HUES64 (cell line): ENCODE measurements at regions not wholly inside any gene's neighbourhood (a gene's known extent, or its start where the extent isn't known, plus 50 kb on each side); places are given as distances from the start of the nearest gene placed in this dataset.

Experiments
- H3K27ac ChIP-seq: 2 replicates; pipeline ENCODE4 v1.7.0; 2013; ENCODE audit warnings: low read depth, low read length, inconsistent platforms
- H3K27me3 ChIP-seq: 2 replicates; pipeline ENCODE4 v1.6.1; 2013; ENCODE audit warnings: mild to moderate bottlenecking, low read length; ENCODE audit not compliant: insufficient read depth
- H3K36me3 ChIP-seq: 2 replicates; pipeline ENCODE4 v1.6.1; 2013; ENCODE audit warnings: mild to moderate bottlenecking, low read length; ENCODE audit not compliant: insufficient read depth
- H3K4me1 ChIP-seq: 2 replicates; pipeline ENCODE4 v1.6.1; 2013; ENCODE audit warnings: mild to moderate bottlenecking, low read length, moderate library complexity; ENCODE audit not compliant: insufficient read depth
- H3K4me3 ChIP-seq: 2 replicates; pipeline ENCODE4 v1.5.1; 2013; ENCODE audit warnings: mild to moderate bottlenecking, low read length, moderate library complexity
- H3K9ac ChIP-seq: 2 replicates; pipeline ENCODE4 v1.6.1; 2013; ENCODE audit warnings: mild to moderate bottlenecking, low read depth, low read length
- H3K9me3 ChIP-seq: 2 replicates; pipeline ENCODE4 v1.6.1; 2013; ENCODE audit warnings: low read depth, low read length; ENCODE audit not compliant: insufficient read depth
- WGBS: fragments of 150-250, 120-280 bp; methylation state at CpG from one replicate; pipeline ENCODE4 v1.1.7; 2013; ENCODE audit warnings: missing lambda C conversion rate; 5-methylcytosine and 5-hydroxymethylcytosine counted together

- WGBS = 80% methylated on average over 1 of the region's 1 CpG
- H3K36me3 ChIP-seq = no peaks in the 10 kb centered on the region
- H3K9me3 ChIP-seq = no peaks in the 10 kb centered on the region
- H3K9ac ChIP-seq = no peak overlapping the region
- H3K27ac ChIP-seq = no peak overlapping the region
- no peak overlapping the region for H3K4me3 ChIP-seq
- H3K4me1 ChIP-seq = peaks cover 58% of the 10 kb centered on the region
- no peaks in the 10 kb centered on the region for H3K27me3 ChIP-seq
These were observed 216.9 kb upstream of the TMEM161B start for GRCh38 chr5:88485531-88485930.

GRCh38 chr5:88483964-88484672 is 215.5 kb upstream of the TMEM161B start:
- WGBS = 87% methylated on average over 10 of the region's 10 CpGs
- H3K9me3 ChIP-seq = no peaks in the 10 kb centered on the region
- no peaks in the 10 kb centered on the region for H3K36me3 ChIP-seq
- no peak overlapping the region for H3K27ac ChIP-seq
- no peaks in the 10 kb centered on the region for H3K27me3 ChIP-seq
- H3K9ac ChIP-seq = no peak overlapping the region
- H3K4me3 ChIP-seq = no peak overlapping the region
- peaks cover 46% of the 10 kb centered on the region for H3K4me1 ChIP-seq

GRCh38 chr5:88480801-88481499 is 212.3 kb upstream of the TMEM161B start:
- Histone ChIP-seq H3K9me3 (no peaks in the 10 kb centered on the region), H3K4me3 (no peak overlapping the region), H3K27me3 (no peaks in the 10 kb centered on the region), H3K36me3 (no peaks in the 10 kb centered on the region), H3K4me1 (peaks cover 31% of the 10 kb centered on the region), H3K9ac (no peak overlapping the region), H3K27ac (no peak overlapping the region)
- 87% methylated on average over 5 of the region's 5 CpGs for WGBS

GRCh38 chr5:88480245-88480644 is 211.6 kb upstream of the TMEM161B start:
- H3K27me3 ChIP-seq = no peaks in the 10 kb centered on the region
- H3K36me3 ChIP-seq = no peaks in the 10 kb centered on the region
- peaks cover 30% of the 10 kb centered on the region for H3K4me1 ChIP-seq
- no peaks in the 10 kb centered on the region for H3K9me3 ChIP-seq
- H3K9ac ChIP-seq = no peak overlapping the region
- no peak overlapping the region for H3K4me3 ChIP-seq
- H3K27ac ChIP-seq = no peak overlapping the region
- WGBS = 97% methylated on average over 4 of the region's 4 CpGs

GRCh38 chr5:88474574-88474973 is 205.9 kb upstream of the TMEM161B start:
- 65% methylated on average over 1 of the region's 1 CpG for WGBS
- Histone ChIP-seq H3K9ac (no peak overlapping the region), H3K4me1 (no peaks in the 10 kb centered on the region), H3K36me3 (no peaks in the 10 kb centered on the region), H3K27me3 (no peaks in the 10 kb centered on the region), H3K4me3 (no peak overlapping the region), H3K9me3 (0 out of 2 replicates have a peak, but pooled peaks cover 5% of the 10 kb centered on the region), H3K27ac (no peak overlapping the region)

GRCh38 chr5:88470745-88471144 is 202.1 kb upstream of the TMEM161B start:
- 0 out of 2 replicates have a peak, but pooled peaks cover 5% of the 10 kb centered on the region for H3K9me3 ChIP-seq
- H3K27me3 ChIP-seq = no peaks in the 10 kb centered on the region
- no peak overlapping the region for H3K9ac ChIP-seq
- H3K36me3 ChIP-seq = no peaks in the 10 kb centered on the region
- 93% methylated on average over 2 of the region's 2 CpGs for WGBS
- H3K27ac ChIP-seq = no peak overlapping the region
- peaks cover 2% of the 10 kb centered on the region; the same call in 1 of the 2 replicates for H3K4me1 ChIP-seq
- no peak overlapping the region for H3K4me3 ChIP-seq

GRCh38 chr5:88459971-88460370 is 191.3 kb upstream of the TMEM161B start:
- Histone ChIP-seq H3K36me3 (no peaks in the 10 kb centered on the region), H3K9ac (no peak overlapping the region), H3K27me3 (no peaks in the 10 kb centered on the region), H3K9me3 (no peaks in the 10 kb centered on the region), H3K27ac (no peak overlapping the region), H3K4me1 (no peaks in the 10 kb centered on the region), H3K4me3 (no peak overlapping the region)
- 90% methylated on average over 3 of the region's 3 CpGs for WGBS

- Histone ChIP-seq H3K27me3 (no peaks in the 10 kb centered on the region), H3K4me3 (no peak overlapping the region), H3K36me3 (no peaks in the 10 kb centered on the region), H3K9me3 (no peaks in the 10 kb centered on the region), H3K4me1 (no peaks in the 10 kb centered on the region), H3K27ac (no peak overlapping the region), H3K9ac (no peak overlapping the region)
- WGBS = 38% methylated on average over 1 of the region's 1 CpG
These were observed 184.2 kb upstream of the TMEM161B start for GRCh38 chr5:88452820-88453219.

- no peaks in the 10 kb centered on the region for H3K9me3 ChIP-seq
- no peaks in the 10 kb centered on the region for H3K4me1 ChIP-seq
- H3K27ac ChIP-seq = no peak overlapping the region
- no peak overlapping the region for H3K4me3 ChIP-seq
- H3K36me3 ChIP-seq = no peaks in the 10 kb centered on the region
- no peaks in the 10 kb centered on the region for H3K27me3 ChIP-seq
- no peak overlapping the region for H3K9ac ChIP-seq
- WGBS = 79% methylated on average over 2 of the region's 2 CpGs
These were observed 181.6 kb upstream of the TMEM161B start for GRCh38 chr5:88450239-88450638.

- H3K9ac ChIP-seq = no peak overlapping the region
- H3K27ac ChIP-seq = no peak overlapping the region
- H3K36me3 ChIP-seq = no peaks in the 10 kb centered on the region
- H3K4me1 ChIP-seq = peaks cover 15% of the 10 kb centered on the region
- no peak overlapping the region for H3K4me3 ChIP-seq
- H3K27me3 ChIP-seq = no peaks in the 10 kb centered on the region
- no peaks in the 10 kb centered on the region for H3K9me3 ChIP-seq
- WGBS = 88% methylated on average over 1 of the region's 1 CpG
These were observed 169.4 kb upstream of the TMEM161B start for GRCh38 chr5:88438006-88438405.

GRCh38 chr5:88436290-88436689 is 167.6 kb upstream of the TMEM161B start:
- H3K9me3 ChIP-seq = no peaks in the 10 kb centered on the region
- H3K9ac ChIP-seq = no peak overlapping the region
- no peak overlapping the region for H3K4me3 ChIP-seq
- no peak overlapping the region for H3K27ac ChIP-seq
- 98% methylated on average over 2 of the region's 2 CpGs for WGBS
- no peaks in the 10 kb centered on the region for H3K36me3 ChIP-seq
- no peaks in the 10 kb centered on the region for H3K27me3 ChIP-seq
- peaks cover 15% of the 10 kb centered on the region for H3K4me1 ChIP-seq
